Stimulated activated effector memory CD8-positive, alpha-beta T cell treated with anti-CD3 and anti-CD28 coated beads, Interleukin-12 subunit alpha, Interleukin-12 subunit beta, amount 100 ng/mL, for 72 hours (primary cell): ENCODE measurements at regions not wholly inside any gene's neighbourhood (a gene's known extent, or its start where the extent isn't known, plus 50 kb on each side); places are given as distances from the start of the nearest gene placed in this dataset.
"Not testable (repeated sequence)": the region's sequence is repeated elsewhere in the genome, so short reads cannot be mapped to it uniquely, and the experiment has no call there.

Experiments used
- ATAC-seq: fragments of 150-1000 bp; cut with Tn5 transposase; 2 replicates; pipeline ENCODE4 v1.10.0; 2021
- DNase-seq, 2 donors: peaks; one replicate each; pipeline ENCODE4 v3.0.0; 2021 to 2022; ENCODE audit warnings: low spot score in 2 of 2
- H3K27ac Mint-ChIP-seq: one replicate; pipeline ENCODE4 v1.8.0; 2022; ENCODE audit warnings: mild to moderate bottlenecking, mixed read lengths
- H3K36me3 Mint-ChIP-seq: one replicate; pipeline ENCODE4 v1.8.0; 2022; ENCODE audit warnings: mild to moderate bottlenecking, mixed read lengths
- H3K4me1 Mint-ChIP-seq: one replicate; pipeline ENCODE4 v1.8.0; 2022; ENCODE audit warnings: mixed read lengths
- H3K4me3 Mint-ChIP-seq: one replicate; pipeline ENCODE4 v1.8.0; 2022; ENCODE audit warnings: mild to moderate bottlenecking, mixed read lengths
- H3K9me3 Mint-ChIP-seq: one replicate; pipeline ENCODE4 v1.8.0; 2022; ENCODE audit warnings: mixed read lengths

GRCh38 chr6:170207586-170208181 lies 83.2 kb downstream of the DLL1 start:
- H3K9me3 Mint-ChIP-seq: peaks cover 13% of the 10 kb centered on the region
- ATAC-seq (no peak), DNase-seq (peak in 1 of 2 donors; percentile 20)
- no peak overlapping the region for H3K27ac Mint-ChIP-seq
- peaks cover 18% of the 10 kb centered on the region for H3K4me1 Mint-ChIP-seq
- no peak overlapping the region for H3K4me3 Mint-ChIP-seq
- no peaks in the 10 kb centered on the region for H3K36me3 Mint-ChIP-seq

DNA sequence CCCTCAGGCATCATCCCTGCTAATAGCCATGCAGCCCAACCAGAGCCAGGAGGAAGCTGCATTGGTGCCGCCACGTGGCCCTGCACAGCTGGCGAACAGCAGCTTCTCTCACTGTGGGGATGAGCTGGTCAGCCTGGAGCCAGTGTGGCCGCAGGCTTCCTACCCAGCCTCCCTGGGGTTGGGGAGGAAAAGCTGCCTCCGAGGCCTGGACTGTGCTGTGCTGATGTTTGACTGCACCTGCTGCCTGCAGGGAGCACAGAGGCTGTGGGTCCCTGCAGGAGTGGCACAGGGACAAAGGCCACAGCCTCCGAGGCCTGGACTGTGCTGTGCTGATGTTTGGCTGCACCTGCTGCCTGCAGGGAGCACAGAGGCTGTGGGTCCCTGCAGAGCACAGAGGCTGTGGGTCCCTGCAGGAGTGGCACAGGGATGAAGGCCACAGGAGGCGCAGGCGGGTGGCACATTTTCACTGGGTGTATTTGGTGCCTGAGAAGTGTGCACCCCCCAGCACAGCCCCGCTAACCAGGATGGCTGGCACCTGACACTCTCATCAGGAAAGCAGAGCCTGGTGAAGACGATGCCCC lies 83.9 kb downstream of the DLL1 start:
- peak in 1 of 2 donors; percentile 38 for DNase-seq
- no peaks in the 10 kb centered on the region for H3K36me3 Mint-ChIP-seq
- H3K4me3 Mint-ChIP-seq: no peak overlapping the region
- peaks cover 16% of the 10 kb centered on the region for H3K4me1 Mint-ChIP-seq
- no peak overlapping the region for H3K27ac Mint-ChIP-seq
- ATAC-seq: no peak
- peaks cover 13% of the 10 kb centered on the region for H3K9me3 Mint-ChIP-seq

GRCh38 chr6:170206317-170206621 lies 84.6 kb downstream of the DLL1 start:
- peak in 1 of 2 donors; percentile 4 for DNase-seq

GRCh38 chr6:170205534-170206316 lies 85.2 kb downstream of the DLL1 start:
- peak in 1 of 2 donors; percentile 12 for DNase-seq

More at GRCh38 chr6:170206317-170206621, 84.6 kb downstream of the DLL1 start:
- Mint-ChIP-seq H3K4me3 (no peak overlapping the region), H3K36me3 (no peaks in the 10 kb centered on the region), H3K27ac (no peak overlapping the region), H3K9me3 (peaks cover 13% of the 10 kb centered on the region), H3K4me1 (peaks cover 16% of the 10 kb centered on the region)
- ATAC-seq: no peak

DNA sequence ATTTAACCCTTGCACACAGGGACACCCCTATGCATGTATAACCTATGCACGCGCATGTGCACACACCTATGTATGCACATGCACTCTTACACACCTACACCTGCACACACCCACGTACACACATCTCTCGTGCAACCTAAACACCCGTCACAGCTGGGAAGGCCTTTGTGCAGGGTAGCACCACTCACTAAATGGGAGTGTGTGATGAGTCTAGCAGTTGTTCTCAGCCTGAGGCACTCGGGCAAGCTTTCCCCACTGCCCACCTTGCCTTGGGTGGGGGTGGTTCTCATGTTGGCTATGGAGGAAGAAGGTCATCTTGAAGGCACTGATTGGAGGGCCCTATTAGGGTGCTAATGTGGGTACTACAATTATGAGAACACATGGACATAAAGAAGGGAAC lies 85.8 kb downstream of the DLL1 start:
- H3K9me3 Mint-ChIP-seq: peaks cover 13% of the 10 kb centered on the region
- ATAC-seq (no peak), DNase-seq (peak in 1 of 2 donors; percentile 22)
- H3K36me3 Mint-ChIP-seq: no peaks in the 10 kb centered on the region
- no peak overlapping the region for H3K4me3 Mint-ChIP-seq
- no peak overlapping the region for H3K27ac Mint-ChIP-seq
- peaks cover 11% of the 10 kb centered on the region for H3K4me1 Mint-ChIP-seq

More at GRCh38 chr6:170205534-170206316, 85.2 kb downstream of the DLL1 start:
- H3K4me3 Mint-ChIP-seq: no peak overlapping the region
- H3K4me1 Mint-ChIP-seq: peaks cover 16% of the 10 kb centered on the region
- H3K9me3 Mint-ChIP-seq: peaks cover 13% of the 10 kb centered on the region
- ATAC-seq: no peak
- H3K27ac Mint-ChIP-seq: no peak overlapping the region
- H3K36me3 Mint-ChIP-seq: no peaks in the 10 kb centered on the region

GRCh38 chr6:170203212-170203611 lies 87.7 kb downstream of the DLL1 start:
- ATAC-seq (no peak), DNase-seq (peak in 1 of 2 donors; percentile 29)
- Mint-ChIP-seq H3K4me3 (no peak overlapping the region), H3K9me3 (peaks cover 13% of the 10 kb centered on the region), H3K36me3 (no peaks in the 10 kb centered on the region), H3K4me1 (peaks cover 15% of the 10 kb centered on the region), H3K27ac (no peak overlapping the region)

DNA sequence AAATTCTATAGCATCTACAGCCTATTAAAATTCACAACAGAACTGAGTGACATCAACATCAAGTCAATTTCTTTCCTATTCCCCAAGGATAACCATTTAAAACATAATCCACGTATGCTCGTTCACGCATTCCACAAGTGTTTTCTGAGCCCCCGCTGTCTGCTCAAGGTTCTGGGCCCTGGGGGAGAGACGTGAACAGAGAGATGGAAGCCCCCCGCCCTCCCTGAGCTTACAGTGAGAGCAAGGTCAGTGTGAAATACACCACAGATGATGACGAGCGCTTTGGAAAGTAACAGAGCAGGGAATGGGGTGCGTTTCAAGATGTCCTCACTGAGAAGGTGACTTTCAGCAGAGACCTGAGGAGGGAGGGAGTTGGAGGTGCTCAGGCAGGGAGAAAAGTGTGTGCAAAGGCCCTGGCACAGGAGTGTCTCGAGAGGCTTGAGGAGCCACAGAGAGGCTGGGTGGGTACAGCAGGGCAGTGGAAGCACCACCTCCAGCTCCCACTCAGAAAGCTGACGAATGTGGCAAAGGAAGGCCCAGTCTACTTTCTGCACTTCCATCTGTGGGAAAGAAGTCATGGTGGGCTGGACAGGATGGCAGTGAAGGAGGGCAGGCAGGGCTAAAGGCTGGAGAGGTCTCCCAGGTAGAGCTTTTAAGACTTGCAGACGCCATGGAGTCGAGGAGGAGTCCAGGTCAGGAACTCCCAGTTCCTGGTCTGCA lies 88.3 kb downstream of the DLL1 start:
- H3K9me3 Mint-ChIP-seq: peaks cover 13% of the 10 kb centered on the region
- peaks cover 19% of the 10 kb centered on the region for H3K4me1 Mint-ChIP-seq
- H3K27ac Mint-ChIP-seq: no peak overlapping the region
- ATAC-seq (no peak), DNase-seq (peak in 1 of 2 donors; percentile 32)
- H3K4me3 Mint-ChIP-seq: no peak overlapping the region
- no peaks in the 10 kb centered on the region for H3K36me3 Mint-ChIP-seq

GRCh38 chr6:170201361-170201760 lies 89.5 kb downstream of the DLL1 start:
- no peak overlapping the region for H3K4me3 Mint-ChIP-seq
- no peaks in the 10 kb centered on the region for H3K36me3 Mint-ChIP-seq
- no peak for ATAC-seq
- H3K9me3 Mint-ChIP-seq: peaks cover 20% of the 10 kb centered on the region
- H3K27ac Mint-ChIP-seq: no peak overlapping the region
- H3K4me1 Mint-ChIP-seq: peaks cover 18% of the 10 kb centered on the region
- DNase-seq: peak in 1 of 2 donors; percentile 25

GRCh38 chr6:170200458-170200891 lies 90.4 kb downstream of the DLL1 start:
- Mint-ChIP-seq H3K9me3 (peaks cover 27% of the 10 kb centered on the region), H3K4me3 (no peak overlapping the region), H3K4me1 (peaks cover 11% of the 10 kb centered on the region), H3K27ac (no peak overlapping the region), H3K36me3 (no peaks in the 10 kb centered on the region)
- DNase-seq (peak in 1 of 2 donors; percentile 30), ATAC-seq (no peak)

DNA sequence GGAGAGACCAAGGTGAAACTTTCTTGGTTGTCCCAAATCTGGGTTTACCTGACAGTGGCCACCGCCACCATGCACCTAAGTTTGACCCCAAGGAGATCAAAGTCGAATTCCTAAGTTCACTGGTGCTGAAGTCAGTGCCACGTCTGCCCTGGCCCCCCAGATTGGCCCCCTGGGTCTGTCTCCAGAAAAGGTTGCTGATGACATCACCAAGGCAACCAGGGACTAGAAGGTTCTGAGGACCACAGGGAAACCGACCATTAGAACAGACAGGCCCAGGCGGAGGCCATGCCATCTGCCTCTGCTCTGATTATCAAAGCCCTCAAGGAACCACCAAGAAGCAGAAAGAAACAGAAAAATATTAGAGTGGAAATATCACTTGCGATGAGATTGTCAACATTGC lies 91.2 kb downstream of the DLL1 start:
- Mint-ChIP-seq H3K4me3 (no peak overlapping the region), H3K4me1 (peaks cover 11% of the 10 kb centered on the region), H3K27ac (no peak overlapping the region), H3K9me3 (peaks cover 34% of the 10 kb centered on the region), H3K36me3 (no peaks in the 10 kb centered on the region)
- peak in 1 of 2 donors; percentile 39 for DNase-seq
- ATAC-seq: no peak

GRCh38 chr6:170198298-170198697 lies 92.6 kb downstream of the DLL1 start:
- no peak for DNase-seq
- H3K4me1 Mint-ChIP-seq: peaks cover 11% of the 10 kb centered on the region
- ATAC-seq: peak; percentile 16
- H3K36me3 Mint-ChIP-seq: no peaks in the 10 kb centered on the region
- H3K27ac Mint-ChIP-seq: no peak overlapping the region
- H3K4me3 Mint-ChIP-seq: no peak overlapping the region
- H3K9me3 Mint-ChIP-seq: peaks cover 38% of the 10 kb centered on the region

- ATAC-seq (no peak), DNase-seq (peak in 1 of 2 donors; percentile 12)
- Mint-ChIP-seq H3K36me3 (no peaks in the 10 kb centered on the region), H3K4me3 (no peak overlapping the region), H3K27ac (no peak overlapping the region), H3K4me1 (peaks cover 6% of the 10 kb centered on the region), H3K9me3 (peaks cover 33% of the 10 kb centered on the region)
Measured at GRCh38 chr6:170193326-170193821, 97.5 kb downstream of the DLL1 start.

DNA sequence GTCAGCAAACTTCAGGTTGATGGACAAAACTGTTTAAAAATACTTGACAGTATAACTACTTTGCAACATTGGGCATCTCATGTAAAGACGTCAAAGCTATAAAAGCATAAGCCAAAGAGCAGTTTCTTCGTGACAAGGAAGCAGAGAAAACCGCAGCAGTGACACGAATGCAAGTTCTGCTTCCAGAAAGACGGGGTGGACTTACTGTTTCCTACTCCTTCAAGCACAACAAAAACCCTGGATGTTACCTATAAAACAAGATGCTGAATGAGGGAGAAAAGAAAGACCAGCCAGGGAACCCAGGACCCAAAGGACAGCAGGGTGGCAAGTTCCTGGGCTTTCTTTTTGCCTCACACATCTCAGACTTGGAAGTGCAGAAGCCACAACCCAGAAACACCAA lies 98.0 kb downstream of the DLL1 start:
- peak in 1 of 2 donors; percentile 29 for DNase-seq
- Mint-ChIP-seq H3K9me3 (peaks cover 33% of the 10 kb centered on the region), H3K4me3 (no peak overlapping the region), H3K27ac (no peak overlapping the region), H3K4me1 (peaks cover under 1% of the 10 kb centered on the region), H3K36me3 (no peaks in the 10 kb centered on the region)
- ATAC-seq: no peak

DNA sequence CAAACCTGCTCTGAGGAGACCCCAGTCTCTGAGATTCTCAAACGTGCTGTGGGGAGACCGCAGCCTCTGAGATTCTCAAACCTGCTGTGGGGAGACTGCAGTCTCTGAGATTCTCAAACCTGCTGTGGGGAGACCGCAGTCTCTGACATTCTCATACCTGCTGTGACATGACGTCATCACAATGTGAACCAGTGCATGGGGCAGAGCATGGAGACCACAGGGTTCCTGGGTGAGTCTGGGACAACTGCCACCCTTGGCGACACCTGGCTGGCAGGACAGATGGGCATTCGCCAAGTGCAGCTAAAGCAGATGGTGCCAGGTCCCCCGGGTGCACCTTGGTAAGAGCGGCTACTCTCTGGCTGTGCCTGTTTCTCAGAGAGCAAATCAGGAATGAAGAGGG lies 98.8 kb downstream of the DLL1 start:
- H3K27ac Mint-ChIP-seq, H3K4me1 Mint-ChIP-seq, ATAC-seq, H3K4me3 Mint-ChIP-seq, H3K36me3 Mint-ChIP-seq: not testable (repeated sequence)
- peak in 1 of 2 donors; percentile 13 for DNase-seq
- peaks cover 30% of the 10 kb centered on the region for H3K9me3 Mint-ChIP-seq

- H3K27ac Mint-ChIP-seq: no peak overlapping the region
- ATAC-seq (no peak), DNase-seq (peak in 1 of 2 donors; percentile 38)
- no peak overlapping the region for H3K4me3 Mint-ChIP-seq
- no peaks in the 10 kb centered on the region for H3K36me3 Mint-ChIP-seq
- no peaks in the 10 kb centered on the region for H3K4me1 Mint-ChIP-seq
- peaks cover 14% of the 10 kb centered on the region for H3K9me3 Mint-ChIP-seq
Measured at GRCh38 chr6:170190046-170190445, 100.8 kb downstream of the DLL1 start.
